ENCODE measurements at regions not wholly inside any gene's neighbourhood (a gene's known extent, or its start where the extent isn't known, plus 50 kb on each side); places are given as distances from the start of the nearest gene placed in this dataset.

- no peak for TF ChIP-seq CTCF (IDR thresholded peaks at IDR 0.05; ENCODE audit: low read length)
- no peak for TF ChIP-seq EZH2 (IDR thresholded peaks at IDR 0.05; ENCODE audit: borderline replicate concordance, low read length)
Observed at GRCh38 chr5:166365164-166365563, 1926.3 kb upstream of the WWC1 start.
